ENCODE measurements at regions not wholly inside any gene's neighbourhood (a gene's known extent, or its start where the extent isn't known, plus 50 kb on each side); places are given as distances from the start of the nearest gene placed in this dataset.

GRCh38 chr15:37339437-37339836 is 239.1 kb upstream of the MEIS2 start:
- H3K9me3 ChIP-seq (ENCODE audit: control insufficient read depth, low read length), result peaks cover 8% of the 10 kb centered on the region
- no peak overlapping the region for H3K14ac ChIP-seq (ENCODE audit: low read length in 2 of 2)
- H3K23ac ChIP-seq (ENCODE audit: low read length in 2 of 2), result no peak overlapping the region
- H3K4me3 ChIP-seq (ENCODE audit: insufficient read depth in 1 of 2, low read depth in 1 of 2, low read length in 2 of 2), result no peak overlapping the region
- H3K79me1 ChIP-seq (replicated peaks; ENCODE audit: low read length, poor library complexity, severe bottlenecking), result no peaks in the 10 kb centered on the region
- no peaks in the 10 kb centered on the region for H3K36me3 ChIP-seq (ENCODE audit: control insufficient read depth in 1 of 2, insufficient read depth in 2 of 2, low read depth in 1 of 2, low read length in 2 of 2)
- H3K4ac ChIP-seq (ENCODE audit: low read depth in 1 of 2, low read length in 2 of 2), result no peak overlapping the region
- H4K91ac ChIP-seq (ENCODE audit: low read length), result no peak overlapping the region
- H2AFZ ChIP-seq (ENCODE audit: low read depth, low read length), result no peak overlapping the region
- 72% methylated on average over 3 of the region's 3 CpGs for WGBS
- no peak overlapping the region for H2BK120ac ChIP-seq (ENCODE audit: low read depth, low read length)
- no peak overlapping the region for H2BK5ac ChIP-seq (ENCODE audit: low read depth, low read length, poor library complexity, severe bottlenecking)
- H3K4me1 ChIP-seq (ENCODE audit: control insufficient read depth, insufficient read depth, low read depth, low read length), result no peaks in the 10 kb centered on the region
- no peak overlapping the region for H2BK12ac ChIP-seq (ENCODE audit: low read length in 2 of 2)
- no peak overlapping the region for H2BK15ac ChIP-seq (ENCODE audit: low read depth, poor library complexity, severe bottlenecking)
- no peak for DNase-seq
- no peak overlapping the region for H3K9ac ChIP-seq (ENCODE audit: low read length)
- H4K8ac ChIP-seq (ENCODE audit: low read length), result no peak overlapping the region
- H3K27me3 ChIP-seq (ENCODE audit: control insufficient read depth in 1 of 2, insufficient read depth in 1 of 2, low read length in 2 of 2), result no peaks in the 10 kb centered on the region
- no peak overlapping the region for H3K18ac ChIP-seq (ENCODE audit: low read depth in 1 of 2, low read length in 2 of 2)
- no peak overlapping the region for H3K4me2 ChIP-seq (ENCODE audit: low read length, poor library complexity, severe bottlenecking)
- no peak overlapping the region for H3K27ac ChIP-seq (ENCODE audit: low read length, poor library complexity, severe bottlenecking)
- no peak overlapping the region for H2AK5ac ChIP-seq (ENCODE audit: low read length, severe bottlenecking)

- Histone ChIP-seq H2AFZ (ENCODE audit: low read depth, low read length) (no peak overlapping the region), H3K9me3 (ENCODE audit: control insufficient read depth, low read length) (peaks cover 8% of the 10 kb centered on the region), H3K4ac (ENCODE audit: low read depth in 1 of 2, low read length in 2 of 2) (no peak overlapping the region), H2AK5ac (ENCODE audit: low read length, severe bottlenecking) (no peak overlapping the region), H4K91ac (ENCODE audit: low read length) (no peak overlapping the region), H3K4me3 (ENCODE audit: insufficient read depth in 1 of 2, low read depth in 1 of 2, low read length in 2 of 2) (no peak overlapping the region), H3K18ac (ENCODE audit: low read depth in 1 of 2, low read length in 2 of 2) (no peak overlapping the region), H3K4me1 (ENCODE audit: control insufficient read depth, insufficient read depth, low read depth, low read length) (no peaks in the 10 kb centered on the region), H4K8ac (ENCODE audit: low read length) (no peak overlapping the region), H2BK12ac (ENCODE audit: low read length in 2 of 2) (no peak overlapping the region), H3K79me1 (replicated peaks; ENCODE audit: low read length, poor library complexity, severe bottlenecking) (no peaks in the 10 kb centered on the region), H3K27ac (ENCODE audit: low read length, poor library complexity, severe bottlenecking) (no peak overlapping the region), H3K4me2 (ENCODE audit: low read length, poor library complexity, severe bottlenecking) (no peak overlapping the region), H2BK5ac (ENCODE audit: low read depth, low read length, poor library complexity, severe bottlenecking) (no peak overlapping the region), H3K9ac (ENCODE audit: low read length) (no peak overlapping the region), H3K36me3 (ENCODE audit: control insufficient read depth in 1 of 2, insufficient read depth in 2 of 2, low read depth in 1 of 2, low read length in 2 of 2) (no peaks in the 10 kb centered on the region), H3K14ac (ENCODE audit: low read length in 2 of 2) (no peak overlapping the region), H3K27me3 (ENCODE audit: control insufficient read depth in 1 of 2, insufficient read depth in 1 of 2, low read length in 2 of 2) (no peaks in the 10 kb centered on the region), H3K23ac (ENCODE audit: low read length in 2 of 2) (no peak overlapping the region), H2BK15ac (ENCODE audit: low read depth, poor library complexity, severe bottlenecking) (no peak overlapping the region), H2BK120ac (ENCODE audit: low read depth, low read length) (no peak overlapping the region)
- WGBS, result 81% methylated on average over 3 of the region's 3 CpGs
- no peak for DNase-seq
These were observed 239.5 kb upstream of the MEIS2 start for GRCh38 chr15:37339856-37340255.

- H3K27me3 ChIP-seq (ENCODE audit: control insufficient read depth in 1 of 2, insufficient read depth in 1 of 2, low read length in 2 of 2), result no peaks in the 10 kb centered on the region
- no peak overlapping the region for H3K23ac ChIP-seq (ENCODE audit: low read length in 2 of 2)
- no peak overlapping the region for H4K91ac ChIP-seq (ENCODE audit: low read length)
- no peak overlapping the region for H2AFZ ChIP-seq (ENCODE audit: low read depth, low read length)
- H2AK5ac ChIP-seq (ENCODE audit: low read length, severe bottlenecking), result no peak overlapping the region
- no peak overlapping the region for H3K4me2 ChIP-seq (ENCODE audit: low read length, poor library complexity, severe bottlenecking)
- WGBS, result 74% methylated on average over 2 of the region's 2 CpGs
- no peaks in the 10 kb centered on the region for H3K4me1 ChIP-seq (ENCODE audit: control insufficient read depth, insufficient read depth, low read depth, low read length)
- H3K14ac ChIP-seq (ENCODE audit: low read length in 2 of 2), result no peak overlapping the region
- no peak for DNase-seq
- no peak overlapping the region for H3K4me3 ChIP-seq (ENCODE audit: insufficient read depth in 1 of 2, low read depth in 1 of 2, low read length in 2 of 2)
- no peak overlapping the region for H2BK12ac ChIP-seq (ENCODE audit: low read length in 2 of 2)
- no peak overlapping the region for H4K8ac ChIP-seq (ENCODE audit: low read length)
- no peaks in the 10 kb centered on the region for H3K36me3 ChIP-seq (ENCODE audit: control insufficient read depth in 1 of 2, insufficient read depth in 2 of 2, low read depth in 1 of 2, low read length in 2 of 2)
- no peaks in the 10 kb centered on the region for H3K79me1 ChIP-seq (replicated peaks; ENCODE audit: low read length, poor library complexity, severe bottlenecking)
- no peak overlapping the region for H2BK15ac ChIP-seq (ENCODE audit: low read depth, poor library complexity, severe bottlenecking)
- H3K18ac ChIP-seq (ENCODE audit: low read depth in 1 of 2, low read length in 2 of 2), result no peak overlapping the region
- no peak overlapping the region for H2BK120ac ChIP-seq (ENCODE audit: low read depth, low read length)
- no peak overlapping the region for H3K4ac ChIP-seq (ENCODE audit: low read depth in 1 of 2, low read length in 2 of 2)
- no peak overlapping the region for H3K9ac ChIP-seq (ENCODE audit: low read length)
- no peak overlapping the region for H2BK5ac ChIP-seq (ENCODE audit: low read depth, low read length, poor library complexity, severe bottlenecking)
- no peak overlapping the region for H3K27ac ChIP-seq (ENCODE audit: low read length, poor library complexity, severe bottlenecking)
- H3K9me3 ChIP-seq (ENCODE audit: control insufficient read depth, low read length), result peaks cover 4% of the 10 kb centered on the region
These were observed 240.1 kb upstream of the MEIS2 start for GRCh38 chr15:37340438-37340837.

- Histone ChIP-seq H3K4me1 (ENCODE audit: control insufficient read depth, insufficient read depth, low read depth, low read length) (no peaks in the 10 kb centered on the region), H4K8ac (ENCODE audit: low read length) (no peak overlapping the region), H3K27me3 (ENCODE audit: control insufficient read depth in 1 of 2, insufficient read depth in 1 of 2, low read length in 2 of 2) (no peaks in the 10 kb centered on the region), H2AFZ (ENCODE audit: low read depth, low read length) (no peak overlapping the region), H2BK120ac (ENCODE audit: low read depth, low read length) (no peak overlapping the region), H2AK5ac (ENCODE audit: low read length, severe bottlenecking) (no peak overlapping the region), H2BK5ac (ENCODE audit: low read depth, low read length, poor library complexity, severe bottlenecking) (no peak overlapping the region), H3K27ac (ENCODE audit: low read length, poor library complexity, severe bottlenecking) (no peak overlapping the region), H3K4me2 (ENCODE audit: low read length, poor library complexity, severe bottlenecking) (no peak overlapping the region), H2BK15ac (ENCODE audit: low read depth, poor library complexity, severe bottlenecking) (no peak overlapping the region), H3K4me3 (ENCODE audit: insufficient read depth in 1 of 2, low read depth in 1 of 2, low read length in 2 of 2) (no peak overlapping the region), H3K23ac (ENCODE audit: low read length in 2 of 2) (no peak overlapping the region), H3K18ac (ENCODE audit: low read depth in 1 of 2, low read length in 2 of 2) (no peak overlapping the region), H4K91ac (ENCODE audit: low read length) (no peak overlapping the region), H2BK12ac (ENCODE audit: low read length in 2 of 2) (no peak overlapping the region), H3K14ac (ENCODE audit: low read length in 2 of 2) (no peak overlapping the region), H3K79me1 (replicated peaks; ENCODE audit: low read length, poor library complexity, severe bottlenecking) (no peaks in the 10 kb centered on the region), H3K9ac (ENCODE audit: low read length) (no peak overlapping the region), H3K36me3 (ENCODE audit: control insufficient read depth in 1 of 2, insufficient read depth in 2 of 2, low read depth in 1 of 2, low read length in 2 of 2) (no peaks in the 10 kb centered on the region), H3K9me3 (ENCODE audit: control insufficient read depth, low read length) (no peaks in the 10 kb centered on the region), H3K4ac (ENCODE audit: low read depth in 1 of 2, low read length in 2 of 2) (no peak overlapping the region)
- 78% methylated on average over 8 of the region's 8 CpGs for WGBS
- DNase-seq, result no peak
These were observed 258.9 kb upstream of the MEIS2 start for GRCh38 chr15:37359101-37359892.

Measured in mesenchymal stem cell (in vitro differentiated cells and primary cell).